ENCODE measurements at regions not wholly inside any gene's neighbourhood (a gene's known extent, or its start where the extent isn't known, plus 50 kb on each side); places are given as distances from the start of the nearest gene placed in this dataset.

DNA sequence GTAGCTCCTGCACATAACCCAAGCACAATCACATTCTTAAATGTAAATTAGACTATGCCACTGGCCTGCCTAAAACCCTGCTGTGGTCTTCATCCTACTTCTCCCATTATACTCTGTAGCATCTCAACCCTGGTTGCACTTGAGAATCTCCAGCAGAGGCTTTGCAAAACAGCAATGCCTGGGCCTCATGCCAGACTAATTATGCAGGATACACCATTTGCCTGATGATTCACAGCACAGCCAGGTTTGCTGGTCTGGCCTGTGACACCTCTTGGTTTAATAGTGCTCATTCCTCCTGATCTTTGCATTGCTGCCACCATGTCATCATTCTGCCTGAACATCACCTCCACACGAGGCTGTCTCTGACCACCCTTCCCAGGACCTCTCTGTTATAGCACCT, 491.9 kb upstream of the TOM1L1 start:
- 13 to 21% methylated on average over 1 of the region's 1 CpG for WGBS, 2 donors
- Histone ChIP-seq H3K36me3 (no peaks in the 10 kb centered on the region), H3K27me3 (no peaks in the 10 kb centered on the region), H3K4me3 (no peak overlapping the region), H3K4me1 (peaks cover 0 to 3% (median 0%) of the 10 kb centered on the region in 3 donors), H3K9me3 (no peaks in the 10 kb centered on the region), H3K27ac (no peak overlapping the region)
- DNase-seq, result no peak
- TF ChIP-seq, protein P1, sequence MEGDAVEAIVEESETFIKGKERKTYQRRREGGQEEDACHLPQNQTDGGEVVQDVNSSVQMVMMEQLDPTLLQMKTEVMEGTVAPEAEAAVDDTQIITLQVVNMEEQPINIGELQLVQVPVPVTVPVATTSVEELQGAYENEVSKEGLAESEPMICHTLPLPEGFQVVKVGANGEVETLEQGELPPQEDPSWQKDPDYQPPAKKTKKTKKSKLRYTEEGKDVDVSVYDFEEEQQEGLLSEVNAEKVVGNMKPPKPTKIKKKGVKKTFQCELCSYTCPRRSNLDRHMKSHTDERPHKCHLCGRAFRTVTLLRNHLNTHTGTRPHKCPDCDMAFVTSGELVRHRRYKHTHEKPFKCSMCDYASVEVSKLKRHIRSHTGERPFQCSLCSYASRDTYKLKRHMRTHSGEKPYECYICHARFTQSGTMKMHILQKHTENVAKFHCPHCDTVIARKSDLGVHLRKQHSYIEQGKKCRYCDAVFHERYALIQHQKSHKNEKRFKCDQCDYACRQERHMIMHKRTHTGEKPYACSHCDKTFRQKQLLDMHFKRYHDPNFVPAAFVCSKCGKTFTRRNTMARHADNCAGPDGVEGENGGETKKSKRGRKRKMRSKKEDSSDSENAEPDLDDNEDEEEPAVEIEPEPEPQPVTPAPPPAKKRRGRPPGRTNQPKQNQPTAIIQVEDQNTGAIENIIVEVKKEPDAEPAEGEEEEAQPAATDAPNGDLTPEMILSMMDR (IDR thresholded peaks at IDR 0.05), result no peak
- TF ChIP-seq POLR2A (IDR thresholded peaks at IDR 0.05), result no peak
- intact Hi-C loops (cut with DNase I), result no loop called here

DNA sequence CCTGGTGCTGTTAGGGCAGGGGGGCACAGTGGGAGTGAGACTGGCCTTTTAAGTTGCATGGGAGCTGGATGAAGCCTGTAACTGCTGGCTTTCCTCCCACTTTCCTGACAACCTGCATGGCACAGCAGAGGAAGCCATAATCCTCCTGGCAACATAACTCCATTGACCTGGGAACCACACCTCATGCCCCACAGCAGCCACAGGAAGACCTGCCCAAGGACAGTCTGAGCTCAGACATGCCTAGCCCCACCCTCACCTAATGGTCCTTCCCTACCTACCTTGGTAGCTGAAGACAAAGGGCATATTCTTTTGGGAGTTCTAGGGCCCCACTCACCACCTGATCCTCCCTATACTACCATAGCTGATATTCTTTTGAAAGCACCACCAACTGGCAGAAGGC, 482.2 kb upstream of the TOM1L1 start:
- TF ChIP-seq POLR2A (IDR thresholded peaks at IDR 0.05), result no peak
- TF ChIP-seq, protein P1 (IDR thresholded peaks at IDR 0.05), result no peak
- H3K27ac ChIP-seq, result peak overlapping the region in 1 of 4 donors; percentile 13
- H3K36me3 ChIP-seq, result no peaks in the 10 kb centered on the region
- intact Hi-C loops (cut with DNase I), result no loop called here
- no peaks in the 10 kb centered on the region for H3K27me3 ChIP-seq
- H3K9me3 ChIP-seq, result no peaks in the 10 kb centered on the region
- no peak overlapping the region for H3K4me3 ChIP-seq
- H3K4me1 ChIP-seq, result peaks cover 0 to 13% (median 0%) of the 10 kb centered on the region in 3 donors
- no peak for DNase-seq

DNA sequence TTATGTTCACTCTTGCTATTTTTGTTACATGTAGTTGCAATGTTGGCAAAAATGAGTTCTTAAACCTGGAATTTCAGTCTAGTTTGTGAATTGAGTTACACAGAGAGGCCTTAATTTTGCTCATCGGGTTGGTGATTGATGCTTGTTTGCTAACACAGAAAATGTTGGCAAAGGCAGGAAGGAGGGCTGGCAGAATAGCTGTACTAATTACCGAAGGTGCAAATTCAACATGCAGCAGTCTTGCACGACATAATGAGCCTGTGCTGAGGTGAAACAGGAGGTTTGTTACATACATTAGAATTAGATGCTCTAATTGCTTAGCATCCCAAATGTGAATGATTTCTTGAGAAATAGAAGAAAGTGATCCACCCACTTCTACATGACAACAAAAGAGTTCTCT, 475.0 kb upstream of the TOM1L1 start:
- WGBS, 2 donors, result 33 to 61% methylated on average over 3 of the region's 3 CpGs
- Histone ChIP-seq H3K27ac (no peak overlapping the region), H3K36me3 (no peaks in the 10 kb centered on the region), H3K9me3 (no peaks in the 10 kb centered on the region), H3K4me3 (no peak overlapping the region), H3K27me3 (no peaks in the 10 kb centered on the region), H3K4me1 (no peaks in the 10 kb centered on the region)
- TF ChIP-seq, protein P1 (IDR thresholded peaks at IDR 0.05), result no peak
- no peak for TF ChIP-seq POLR2A (IDR thresholded peaks at IDR 0.05)
- no peak for DNase-seq
- intact Hi-C loops (cut with DNase I), result no loop called here

DNA sequence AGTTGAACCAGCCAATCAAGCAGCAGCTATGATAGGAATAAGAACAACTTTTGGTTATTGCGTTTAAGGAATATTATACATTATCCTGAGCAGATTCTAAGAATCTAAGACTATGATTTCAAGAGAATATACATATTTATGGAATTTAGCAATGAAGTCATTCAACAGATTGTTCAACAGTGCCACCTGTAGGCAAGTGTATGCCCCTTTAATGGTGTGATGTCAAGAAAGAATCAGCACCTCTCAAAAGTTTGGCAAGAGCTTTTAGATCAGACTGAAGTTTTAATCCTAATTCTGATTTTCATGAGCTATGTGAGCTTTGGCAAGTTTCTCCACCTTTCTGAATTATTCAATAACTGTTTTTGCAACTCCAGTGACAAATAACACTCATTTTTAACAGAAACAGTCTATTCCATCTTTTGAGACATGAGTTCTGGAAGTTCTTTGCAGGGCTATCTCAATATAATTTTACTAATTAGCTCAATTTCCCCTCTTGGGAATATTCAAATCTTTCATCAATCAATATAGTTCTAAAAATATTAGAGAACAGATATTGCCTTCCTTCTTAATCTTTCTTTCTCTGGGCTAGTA, 474.3 kb upstream of the TOM1L1 start:
- TF ChIP-seq, protein P1 (IDR thresholded peaks at IDR 0.05), result peak in 4 of 6 experiments; percentile 35 to 68 (median 51)
- TF ChIP-seq POLR2A (IDR thresholded peaks at IDR 0.05), result no peak
- Histone ChIP-seq H3K9me3 (no peaks in the 10 kb centered on the region), H3K4me1 (no peaks in the 10 kb centered on the region)

DNA sequence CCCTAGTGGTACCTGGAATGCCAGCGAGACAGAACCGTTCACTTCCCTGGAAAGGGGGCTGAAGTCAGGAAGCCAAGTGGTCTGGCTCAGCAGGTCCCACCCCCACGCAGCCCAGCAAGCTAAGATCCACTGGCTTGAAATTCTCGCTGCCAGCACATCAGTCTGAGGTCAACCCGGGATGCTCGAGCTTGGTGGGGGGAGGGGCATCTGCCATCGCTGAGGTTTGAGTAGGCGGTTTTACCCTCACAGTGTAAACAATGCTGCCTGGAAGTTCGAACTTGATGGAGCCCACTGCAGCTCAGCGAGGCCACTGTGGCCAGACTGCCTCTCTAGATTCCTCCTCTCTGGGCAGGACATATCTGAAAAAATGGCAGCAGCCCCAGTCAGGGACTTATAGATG, 464.7 kb upstream of the TOM1L1 start:
- H3K27me3 ChIP-seq, result no peaks in the 10 kb centered on the region
- no peak overlapping the region for H3K27ac ChIP-seq
- no peak for DNase-seq
- WGBS, 2 donors, result 63 to 81% methylated on average over 6 to 7 of the region's 10 CpGs
- intact Hi-C loops (cut with DNase I), result no loop called here
- no peak for TF ChIP-seq POLR2A (IDR thresholded peaks at IDR 0.05)
- TF ChIP-seq, protein P1 (IDR thresholded peaks at IDR 0.05), result no peak
- no peaks in the 10 kb centered on the region for H3K9me3 ChIP-seq
- no peaks in the 10 kb centered on the region for H3K4me1 ChIP-seq
- H3K36me3 ChIP-seq, result no peaks in the 10 kb centered on the region
- H3K4me3 ChIP-seq, result no peak overlapping the region

More for the DNA sequence above, 474.3 kb upstream of the TOM1L1 start:
- Histone ChIP-seq H3K27me3 (no peaks in the 10 kb centered on the region), H3K4me3 (no peak overlapping the region), H3K27ac (no peak overlapping the region), H3K36me3 (no peaks in the 10 kb centered on the region)
- intact Hi-C loops (cut with DNase I), result no loop called here
- no peak for DNase-seq
- 16 to 32% methylated on average over 1 of the region's 1 CpG for WGBS, 2 donors

Measured in esophagus squamous epithelium (tissue), 5 donors.